ENCODE measurements at regions not wholly inside any gene's neighbourhood (a gene's known extent, or its start where the extent isn't known, plus 50 kb on each side); places are given as distances from the start of the nearest gene placed in this dataset.

- no peaks in the 10 kb centered on the region for H3F3A ChIP-seq (ENCODE audit: insufficient read depth)
- no peak overlapping the region for H3K4me2 ChIP-seq (ENCODE audit: unreplicated experiment)
- H3K9me3 ChIP-seq (ENCODE audit: low read depth) = no peaks in the 10 kb centered on the region
- H3K27me3 ChIP-seq (replicated peaks; ENCODE audit: insufficient read depth) = no peaks in the 10 kb centered on the region
- H3K9me2 ChIP-seq (ENCODE audit: insufficient read depth) = no peaks in the 10 kb centered on the region
- TF ChIP-seq EZH2 (IDR thresholded peaks at IDR 0.05; ENCODE audit: insufficient read depth, poor library complexity, severe bottlenecking) = no peak
- no peak for TF ChIP-seq EZH2phosphoT487 (IDR thresholded peaks at IDR 0.05; ENCODE audit: insufficient read depth, low read depth)
- H3K79me2 ChIP-seq (ENCODE audit: insufficient read depth) = no peaks in the 10 kb centered on the region
- H3K36me3 ChIP-seq (ENCODE audit: low read depth) = no peaks in the 10 kb centered on the region
- H3K9ac ChIP-seq = no peak overlapping the region
- no peak overlapping the region for H3K27ac ChIP-seq
- no peak for DNase-seq
- no peaks in the 10 kb centered on the region for H3K4me1 ChIP-seq (ENCODE audit: insufficient read depth)
- H4K20me1 ChIP-seq (ENCODE audit: insufficient read depth) = no peaks in the 10 kb centered on the region
- WGBS, 2 experiments (ENCODE audit: low coverage in 1 of 2, low lambda C conversion rate in 2 of 2, missing lambda C conversion rate in 2 of 2) = 52 to 54% methylated on average over 14 of the region's 14 CpGs
- in situ Hi-C loops (cut with MboI) = no loop called here
- H2AFZ ChIP-seq = no peak overlapping the region
- no peak overlapping the region for H3K4me3 ChIP-seq
Measured at GRCh38 chr22:48984639-48985038, 843.0 kb downstream of the BRD1 start.

- Histone ChIP-seq H3K9ac (no peak overlapping the region), H3K27me3 (replicated peaks; ENCODE audit: insufficient read depth) (no peaks in the 10 kb centered on the region), H2AFZ (no peak overlapping the region), H4K20me1 (ENCODE audit: insufficient read depth) (no peaks in the 10 kb centered on the region), H3K4me3 (no peak overlapping the region), H3K9me3 (ENCODE audit: low read depth) (no peaks in the 10 kb centered on the region), H3K9me2 (ENCODE audit: insufficient read depth) (no peaks in the 10 kb centered on the region), H3K79me2 (ENCODE audit: insufficient read depth) (no peaks in the 10 kb centered on the region), H3K27ac (no peak overlapping the region), H3K4me2 (ENCODE audit: unreplicated experiment) (no peak overlapping the region), H3K4me1 (ENCODE audit: insufficient read depth) (no peaks in the 10 kb centered on the region), H3F3A (ENCODE audit: insufficient read depth) (no peaks in the 10 kb centered on the region), H3K36me3 (ENCODE audit: low read depth) (no peaks in the 10 kb centered on the region)
- in situ Hi-C loops (cut with MboI) = no loop called here
- 42 to 46% methylated on average over 10 of the region's 10 CpGs for WGBS, 2 experiments (ENCODE audit: low coverage in 1 of 2, low lambda C conversion rate in 2 of 2, missing lambda C conversion rate in 2 of 2)
- TF ChIP-seq EZH2phosphoT487 (IDR thresholded peaks at IDR 0.05; ENCODE audit: insufficient read depth, low read depth) = no peak
- no peak for TF ChIP-seq EZH2 (IDR thresholded peaks at IDR 0.05; ENCODE audit: insufficient read depth, poor library complexity, severe bottlenecking)
- DNase-seq = no peak
Measured at GRCh38 chr22:48982321-48982905, 845.3 kb downstream of the BRD1 start.

GRCh38 chr22:48981371-48982061 lies 846.2 kb downstream of the BRD1 start:
- no peaks in the 10 kb centered on the region for H3K36me3 ChIP-seq (ENCODE audit: low read depth)
- H3K9ac ChIP-seq = no peak overlapping the region
- H3K4me3 ChIP-seq = no peak overlapping the region
- TF ChIP-seq EZH2phosphoT487 (IDR thresholded peaks at IDR 0.05; ENCODE audit: insufficient read depth, low read depth) (no peak), EZH2 (IDR thresholded peaks at IDR 0.05; ENCODE audit: insufficient read depth, poor library complexity, severe bottlenecking) (no peak)
- H4K20me1 ChIP-seq (ENCODE audit: insufficient read depth) = no peaks in the 10 kb centered on the region
- H3K4me2 ChIP-seq (ENCODE audit: unreplicated experiment) = no peak overlapping the region
- no peaks in the 10 kb centered on the region for H3K27me3 ChIP-seq (replicated peaks; ENCODE audit: insufficient read depth)
- H3K27ac ChIP-seq = no peak overlapping the region
- H3K4me1 ChIP-seq (ENCODE audit: insufficient read depth) = no peaks in the 10 kb centered on the region
- H3K9me3 ChIP-seq (ENCODE audit: low read depth) = no peaks in the 10 kb centered on the region
- no peak for DNase-seq
- H3K9me2 ChIP-seq (ENCODE audit: insufficient read depth) = no peaks in the 10 kb centered on the region
- no peak overlapping the region for H2AFZ ChIP-seq
- 42 to 44% methylated on average over 20 of the region's 20 CpGs for WGBS, 2 experiments (ENCODE audit: low coverage in 1 of 2, low lambda C conversion rate in 2 of 2, missing lambda C conversion rate in 2 of 2)
- in situ Hi-C loops (cut with MboI) = no loop called here
- H3F3A ChIP-seq (ENCODE audit: insufficient read depth) = no peaks in the 10 kb centered on the region
- no peaks in the 10 kb centered on the region for H3K79me2 ChIP-seq (ENCODE audit: insufficient read depth)

- Histone ChIP-seq H3K9me3 (ENCODE audit: low read depth) (no peaks in the 10 kb centered on the region), H3F3A (ENCODE audit: insufficient read depth) (no peaks in the 10 kb centered on the region), H3K9me2 (ENCODE audit: insufficient read depth) (no peaks in the 10 kb centered on the region)
Measured at GRCh38 chr22:48980918-48981317, 846.8 kb downstream of the BRD1 start.

More at GRCh38 chr22:48980918-48981317, 846.8 kb downstream of the BRD1 start:
- Histone ChIP-seq H3K9ac (no peak overlapping the region), H3K4me1 (ENCODE audit: insufficient read depth) (no peaks in the 10 kb centered on the region), H3K27me3 (replicated peaks; ENCODE audit: insufficient read depth) (no peaks in the 10 kb centered on the region), H3K27ac (no peak overlapping the region), H4K20me1 (ENCODE audit: insufficient read depth) (no peaks in the 10 kb centered on the region), H3K4me3 (no peak overlapping the region), H3K36me3 (ENCODE audit: low read depth) (no peaks in the 10 kb centered on the region), H3K79me2 (ENCODE audit: insufficient read depth) (no peaks in the 10 kb centered on the region), H3K4me2 (ENCODE audit: unreplicated experiment) (no peak overlapping the region), H2AFZ (no peak overlapping the region)
- no peak for TF ChIP-seq EZH2phosphoT487 (IDR thresholded peaks at IDR 0.05; ENCODE audit: insufficient read depth, low read depth)
- TF ChIP-seq EZH2 (IDR thresholded peaks at IDR 0.05; ENCODE audit: insufficient read depth, poor library complexity, severe bottlenecking) = no peak
- no peak for DNase-seq
- WGBS, 2 experiments (ENCODE audit: low coverage in 1 of 2, low lambda C conversion rate in 2 of 2, missing lambda C conversion rate in 2 of 2) = 8 to 15% methylated on average over 10 of the region's 10 CpGs
- in situ Hi-C loops (cut with MboI) = no loop called here
